HepG2 (cell line): ENCODE measurements at regions not wholly inside any gene's neighbourhood (a gene's known extent, or its start where the extent isn't known, plus 50 kb on each side); places are given as distances from the start of the nearest gene placed in this dataset.

Source experiments
- CREB1 ChIP-seq, 2 experiments: fragments of 450-650 bp in 1 of 2; IDR thresholded peaks; 2 replicates each; pipeline ENCODE4 v1.6.1; 2016 to 2017; ENCODE audit warnings: control low read depth in 1 of 2, mild to moderate bottlenecking in 1 of 2, missing compliant biosample characterization in 1 of 2, missing genetic modification characterization in 1 of 2
- CTCF ChIP-seq: sonication (generic); formaldehyde crosslinking; IDR thresholded peaks from 2 replicates; pipeline ENCODE4 v1.5.0; 2020; ENCODE audit warnings: mild to moderate bottlenecking, missing genetic modification reagents, moderate library complexity
- ZNF354B ChIP-seq: sonication (generic); formaldehyde crosslinking; IDR thresholded peaks from 2 replicates; pipeline ENCODE4 v1.8.0; 2022; ENCODE audit warnings: mild to moderate bottlenecking, missing genetic modification reagents

GRCh38 chr4:156505341-156505955, 466.2 kb downstream of the PDGFC start:
- no peak for TF ChIP-seq CTCF (CRISPR knock-in tag)
- TF ChIP-seq ZNF354B (CRISPR knock-in tag) = no peak
- no peak for TF ChIP-seq CREB1 (IDR thresholded peaks at IDR 0.05)
- no peak for TF ChIP-seq CREB1 (CRISPR knock-in tag; IDR thresholded peaks at IDR 0.05)
